ENCODE measurements at regions not wholly inside any gene's neighbourhood (a gene's known extent, or its start where the extent isn't known, plus 50 kb on each side); places are given as distances from the start of the nearest gene placed in this dataset.
A peak's percentile ranks its signal among the peaks of the same experiment; 100 is the strongest.

- no peaks in the 10 kb centered on the region for H3K9me3 ChIP-seq (ENCODE audit: control insufficient read depth, low read length, poor library complexity, severe bottlenecking)
- H3K27me3 Mint-ChIP-seq, result peaks cover 6% of the 10 kb centered on the region
- no peak overlapping the region for H3K4me3 Mint-ChIP-seq
- no peak for ATAC-seq
- no peaks in the 10 kb centered on the region for H3K36me3 Mint-ChIP-seq (ENCODE audit: low read depth)
- DNase-seq, result no peak
- no peak overlapping the region for H3K27ac Mint-ChIP-seq
- H3K4me1 Mint-ChIP-seq, result peaks cover 4% of the 10 kb centered on the region
Measured at GRCh38 chr9:94159069-94159939, 75.0 kb downstream of the PTPDC1 start.

GRCh38 chr9:94160594-94161501 lies 76.6 kb downstream of the PTPDC1 start:
- H3K9me3 ChIP-seq (ENCODE audit: control insufficient read depth, low read length, poor library complexity, severe bottlenecking), result no peaks in the 10 kb centered on the region
- Mint-ChIP-seq H3K4me1 (peaks cover 16% of the 10 kb centered on the region), H3K27me3 (peaks cover 6% of the 10 kb centered on the region), H3K4me3 (no peak overlapping the region), H3K27ac (no peak overlapping the region), H3K36me3 (ENCODE audit: low read depth) (no peaks in the 10 kb centered on the region)
- ATAC-seq, result no peak
- no peak for DNase-seq

GRCh38 chr9:94161673-94162072 lies 77.4 kb downstream of the PTPDC1 start:
- no peaks in the 10 kb centered on the region for H3K36me3 Mint-ChIP-seq (ENCODE audit: low read depth)
- ATAC-seq, result no peak
- no peaks in the 10 kb centered on the region for H3K9me3 ChIP-seq (ENCODE audit: control insufficient read depth, low read length, poor library complexity, severe bottlenecking)
- H3K27me3 Mint-ChIP-seq, result peaks cover 6% of the 10 kb centered on the region
- DNase-seq, result no peak
- H3K27ac Mint-ChIP-seq, result no peak overlapping the region
- H3K4me3 Mint-ChIP-seq, result no peak overlapping the region
- H3K4me1 Mint-ChIP-seq, result peaks cover 17% of the 10 kb centered on the region

GRCh38 chr9:94164806-94165549 lies 80.7 kb downstream of the PTPDC1 start:
- peaks cover 5% of the 10 kb centered on the region for H3K27me3 Mint-ChIP-seq
- H3K27ac Mint-ChIP-seq, result peak overlapping the region; percentile 89
- H3K9me3 ChIP-seq (ENCODE audit: control insufficient read depth, low read length, poor library complexity, severe bottlenecking), result no peaks in the 10 kb centered on the region
- no peaks in the 10 kb centered on the region for H3K36me3 Mint-ChIP-seq (ENCODE audit: low read depth)
- peaks cover 35% of the 10 kb centered on the region for H3K4me1 Mint-ChIP-seq
- H3K4me3 Mint-ChIP-seq, result peak overlapping the region; percentile 92
- ATAC-seq, result no peak
- no peak for DNase-seq

GRCh38 chr9:94165592-94166235 lies 81.5 kb downstream of the PTPDC1 start:
- DNase-seq (peak; percentile 94 to 97 (median 95)), ATAC-seq (peak; percentile 90)
- H3K27ac Mint-ChIP-seq, result peak overlapping the region; percentile 89
- H3K4me1 Mint-ChIP-seq, result peaks cover 35% of the 10 kb centered on the region
- H3K27me3 Mint-ChIP-seq, result no peaks in the 10 kb centered on the region
- H3K9me3 ChIP-seq (ENCODE audit: control insufficient read depth, low read length, poor library complexity, severe bottlenecking), result no peaks in the 10 kb centered on the region
- H3K4me3 Mint-ChIP-seq, result peak overlapping the region; percentile 92
- H3K36me3 Mint-ChIP-seq (ENCODE audit: low read depth), result no peaks in the 10 kb centered on the region

- Mint-ChIP-seq H3K4me3 (peak overlapping the region; percentile 92), H3K27ac (peak overlapping the region; percentile 89), H3K4me1 (peaks cover 35% of the 10 kb centered on the region), H3K27me3 (no peaks in the 10 kb centered on the region), H3K36me3 (ENCODE audit: low read depth) (no peaks in the 10 kb centered on the region)
- ATAC-seq (peak; percentile 66), DNase-seq (peak; percentile 88 to 92 (median 90))
- H3K9me3 ChIP-seq (ENCODE audit: control insufficient read depth, low read length, poor library complexity, severe bottlenecking), result no peaks in the 10 kb centered on the region
Measured at GRCh38 chr9:94166236-94166975, 82.1 kb downstream of the PTPDC1 start.

- no peaks in the 10 kb centered on the region for H3K9me3 ChIP-seq (ENCODE audit: control insufficient read depth, low read length, poor library complexity, severe bottlenecking)
- peaks cover 36% of the 10 kb centered on the region for H3K4me1 Mint-ChIP-seq
- ATAC-seq (no peak), DNase-seq (no peak)
- no peaks in the 10 kb centered on the region for H3K27me3 Mint-ChIP-seq
- peak overlapping the region; percentile 92 for H3K4me3 Mint-ChIP-seq
- H3K27ac Mint-ChIP-seq, result peak overlapping the region; percentile 89
- H3K36me3 Mint-ChIP-seq (ENCODE audit: low read depth), result no peaks in the 10 kb centered on the region
Measured at GRCh38 chr9:94166976-94167346, 82.7 kb downstream of the PTPDC1 start.

GRCh38 chr9:94167376-94167890 lies 83.2 kb downstream of the PTPDC1 start:
- Mint-ChIP-seq H3K36me3 (ENCODE audit: low read depth) (no peaks in the 10 kb centered on the region), H3K27me3 (no peaks in the 10 kb centered on the region)

GRCh38 chr9:94168203-94169000 lies 84.1 kb downstream of the PTPDC1 start:
- peak overlapping the region; percentile 89 for H3K27ac Mint-ChIP-seq

More at GRCh38 chr9:94167376-94167890, 83.2 kb downstream of the PTPDC1 start:
- DNase-seq (no peak), ATAC-seq (no peak)
- peaks cover 39% of the 10 kb centered on the region for H3K4me1 Mint-ChIP-seq
- H3K27ac Mint-ChIP-seq, result peak overlapping the region; percentile 89
- H3K4me3 Mint-ChIP-seq, result peak overlapping the region; percentile 92
- H3K9me3 ChIP-seq (ENCODE audit: control insufficient read depth, low read length, poor library complexity, severe bottlenecking), result no peaks in the 10 kb centered on the region

GRCh38 chr9:94169968-94170367 lies 85.7 kb downstream of the PTPDC1 start:
- no peaks in the 10 kb centered on the region for H3K27me3 Mint-ChIP-seq
- H3K27ac Mint-ChIP-seq, result no peak overlapping the region
- H3K36me3 Mint-ChIP-seq (ENCODE audit: low read depth), result no peaks in the 10 kb centered on the region
- H3K4me1 Mint-ChIP-seq, result peaks cover 55% of the 10 kb centered on the region
- H3K4me3 Mint-ChIP-seq, result peak overlapping the region; percentile 52
- DNase-seq, result no peak
- ATAC-seq, result no peak
- H3K9me3 ChIP-seq (ENCODE audit: control insufficient read depth, low read length, poor library complexity, severe bottlenecking), result no peaks in the 10 kb centered on the region

More at GRCh38 chr9:94168203-94169000, 84.1 kb downstream of the PTPDC1 start:
- H3K9me3 ChIP-seq (ENCODE audit: control insufficient read depth, low read length, poor library complexity, severe bottlenecking), result no peaks in the 10 kb centered on the region
- DNase-seq (no peak), ATAC-seq (no peak)
- no peaks in the 10 kb centered on the region for H3K27me3 Mint-ChIP-seq
- H3K4me3 Mint-ChIP-seq, result peak overlapping the region; percentile 92
- H3K4me1 Mint-ChIP-seq, result peaks cover 48% of the 10 kb centered on the region
- no peaks in the 10 kb centered on the region for H3K36me3 Mint-ChIP-seq (ENCODE audit: low read depth)

- Mint-ChIP-seq H3K36me3 (ENCODE audit: low read depth) (no peaks in the 10 kb centered on the region), H3K27ac (peak overlapping the region; percentile 94), H3K4me1 (peaks cover 52% of the 10 kb centered on the region), H3K4me3 (no peak overlapping the region), H3K27me3 (no peaks in the 10 kb centered on the region)
- DNase-seq (no peak), ATAC-seq (no peak)
- no peaks in the 10 kb centered on the region for H3K9me3 ChIP-seq (ENCODE audit: control insufficient read depth, low read length, poor library complexity, severe bottlenecking)
Measured at GRCh38 chr9:94173632-94174031, 85.5 kb upstream of the ZNF169 start.

All from T-helper 17 cell (primary cell).